Caki2 (cell line): ENCODE measurements at regions not wholly inside any gene's neighbourhood (a gene's known extent, or its start where the extent isn't known, plus 50 kb on each side); places are given as distances from the start of the nearest gene placed in this dataset.

Experiments used
- DNase-seq: peaks from one replicate; pipeline ENCODE4 v3.0.0-alpha.2; 2015; ENCODE audit warnings: low read depth
- in situ Hi-C: cut with HindIII; loops from 2 replicates; pipeline ENCODE4 v1.10.0; 2016; ENCODE audit warnings: low sequenced_read_pairs, low pct_unique_long_range_greater_than_20kb, mixed read lengths

DNA sequence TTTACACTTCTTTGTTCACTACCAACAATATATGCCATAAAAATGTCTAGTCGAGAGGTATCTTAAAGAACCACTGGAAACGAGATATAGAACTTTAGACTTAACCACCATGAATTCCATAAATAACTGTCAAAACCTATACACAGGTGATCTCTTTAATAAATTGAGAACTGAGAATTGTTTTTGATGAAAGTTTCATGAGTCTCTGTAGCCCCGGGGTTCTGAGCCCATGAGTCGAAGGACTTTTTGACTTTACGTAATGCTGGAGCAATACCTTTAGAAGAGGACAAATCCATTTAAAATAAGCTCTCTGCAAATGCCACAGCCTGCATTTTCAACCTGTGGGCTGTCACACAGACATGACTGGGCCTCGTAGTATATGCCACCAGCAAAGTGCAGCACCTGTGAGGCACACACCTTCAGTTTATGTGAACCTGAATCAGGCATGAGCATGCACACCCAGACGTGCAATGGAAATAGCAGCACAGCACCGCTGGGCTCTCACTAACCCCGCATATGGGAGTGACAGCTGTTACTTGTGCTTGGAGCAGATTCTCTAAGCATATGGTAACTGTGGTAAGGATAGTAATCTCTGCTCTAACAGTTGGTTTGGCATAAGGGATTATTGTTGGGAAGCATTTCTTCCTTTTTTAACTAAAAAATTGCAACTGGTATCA lies 383.2 kb downstream of the SOCS6 start:
- in situ Hi-C loops: no loop called here
- DNase-seq: no peak

DNA sequence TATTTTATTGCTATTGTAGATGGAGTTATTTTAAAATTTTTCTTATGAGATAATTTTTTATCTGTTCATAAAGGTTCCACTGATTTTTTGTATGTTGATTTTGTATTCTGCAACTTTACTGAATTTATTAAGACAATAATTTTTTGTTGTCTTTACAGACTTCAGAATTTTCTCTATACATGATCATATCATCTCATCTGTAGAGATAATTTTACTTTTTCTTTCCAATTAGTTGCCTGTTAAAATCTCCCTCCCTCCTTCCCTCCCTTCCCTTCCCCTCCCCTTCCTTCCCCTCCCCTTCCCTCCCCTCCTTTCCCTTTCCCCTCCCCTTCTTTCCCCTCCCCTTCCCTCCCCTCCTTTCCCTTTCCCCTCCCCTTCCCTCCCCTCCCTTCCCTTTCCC lies 378.1 kb downstream of the SOCS6 start:
- in situ Hi-C loops: no loop called here
- DNase-seq: no peak

DNA sequence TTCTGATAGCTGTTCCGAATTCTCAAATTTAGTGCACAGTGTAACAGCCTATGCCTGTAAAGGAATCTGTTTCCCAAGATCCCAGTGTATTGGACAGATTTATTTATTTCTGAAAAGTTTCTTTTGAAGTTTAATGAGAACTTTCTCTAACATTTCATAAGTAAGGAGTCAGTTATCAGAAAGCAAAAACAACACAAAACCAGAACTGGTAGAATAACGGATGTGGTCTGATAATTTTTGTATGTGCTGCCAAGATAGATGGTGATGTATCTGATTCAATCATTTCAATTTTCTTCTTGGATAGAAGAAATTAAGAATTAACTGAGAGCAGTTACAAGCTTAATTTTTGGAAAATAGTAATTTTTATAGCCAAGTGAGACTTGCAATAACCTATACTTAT lies 374.3 kb downstream of the SOCS6 start:
- in situ Hi-C loops: no loop called here
- DNase-seq: no peak

DNA sequence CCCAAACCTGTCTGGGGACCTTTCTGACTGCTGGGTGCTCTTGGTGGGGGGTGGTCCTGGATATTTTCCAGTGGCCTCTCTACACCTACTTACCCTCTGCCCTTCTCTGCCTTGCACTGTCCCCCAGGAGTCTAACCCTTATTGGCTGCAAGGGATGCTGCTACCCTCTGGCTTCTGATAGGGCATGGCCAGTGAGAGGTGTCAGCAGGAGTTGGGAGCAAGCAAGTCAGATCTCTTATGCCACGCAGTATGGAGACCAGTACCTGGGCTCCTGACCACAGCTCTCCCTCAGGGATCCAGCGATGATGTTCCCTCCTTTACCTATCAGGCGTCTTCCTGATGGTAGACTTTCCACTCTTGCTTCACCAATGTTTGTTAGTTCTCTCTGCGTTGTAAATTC lies 373.7 kb downstream of the SOCS6 start:
- DNase-seq: no peak
- in situ Hi-C loops: no loop called here

DNA sequence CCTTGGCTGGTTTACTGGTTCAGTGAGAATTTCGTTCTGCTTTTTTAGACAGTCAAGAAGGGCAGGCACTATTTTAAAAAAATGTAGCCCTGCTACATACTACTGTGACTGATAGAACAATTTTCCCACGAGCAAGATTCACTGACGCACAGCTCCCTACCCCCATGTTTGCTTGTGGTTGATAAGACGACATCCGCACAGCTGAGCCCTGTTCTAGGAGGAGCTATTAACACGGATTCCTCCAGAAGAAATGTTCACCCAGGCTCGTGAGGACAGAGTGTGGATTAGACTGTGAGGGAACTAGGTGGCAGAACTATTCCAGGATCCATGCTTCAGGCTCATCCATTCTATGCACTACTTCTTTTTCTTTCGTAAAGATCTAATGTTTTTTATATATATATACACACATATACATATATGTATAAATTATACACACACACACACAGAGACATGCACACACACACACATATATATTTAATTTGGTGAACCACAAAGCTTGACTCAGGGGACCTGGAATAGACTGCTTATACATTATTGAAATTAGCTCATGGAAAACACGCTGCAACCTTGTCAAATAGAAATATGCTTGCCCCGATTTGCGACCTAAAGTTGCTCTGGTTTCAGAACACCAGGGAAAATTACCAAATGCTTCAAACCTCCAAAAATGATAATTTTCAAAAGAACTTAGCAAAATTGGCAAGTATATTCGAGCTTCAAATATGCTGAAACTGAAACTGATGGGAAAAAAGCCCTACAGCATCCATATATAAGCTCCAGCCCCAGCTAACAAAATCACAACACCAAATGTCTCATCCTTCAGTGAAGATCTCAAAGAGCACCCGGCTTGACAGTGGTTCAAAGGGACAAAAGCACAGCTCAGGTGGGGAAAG lies 370.4 kb downstream of the SOCS6 start:
- in situ Hi-C loops: no loop called here
- DNase-seq: no peak

DNA sequence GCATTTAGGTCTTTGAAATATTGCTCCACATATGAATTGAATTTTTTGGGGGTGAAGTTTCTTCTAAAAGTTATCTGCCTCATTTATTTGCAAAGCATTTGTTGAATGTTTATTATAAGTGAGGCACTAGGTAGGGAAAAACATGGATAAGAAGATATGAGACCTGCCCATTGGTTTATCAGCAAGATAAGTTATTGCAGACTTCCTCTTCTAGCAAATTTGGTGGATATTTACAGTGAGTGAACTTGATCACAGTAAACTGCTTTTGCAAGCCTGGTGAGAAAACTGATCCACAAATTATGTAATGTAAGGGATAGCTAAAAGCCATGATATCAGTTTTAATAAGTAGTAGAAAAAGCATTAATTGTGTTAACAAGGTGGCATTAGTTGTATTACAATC lies 364.8 kb downstream of the SOCS6 start:
- DNase-seq: no peak
- in situ Hi-C loops: no loop called here

DNA sequence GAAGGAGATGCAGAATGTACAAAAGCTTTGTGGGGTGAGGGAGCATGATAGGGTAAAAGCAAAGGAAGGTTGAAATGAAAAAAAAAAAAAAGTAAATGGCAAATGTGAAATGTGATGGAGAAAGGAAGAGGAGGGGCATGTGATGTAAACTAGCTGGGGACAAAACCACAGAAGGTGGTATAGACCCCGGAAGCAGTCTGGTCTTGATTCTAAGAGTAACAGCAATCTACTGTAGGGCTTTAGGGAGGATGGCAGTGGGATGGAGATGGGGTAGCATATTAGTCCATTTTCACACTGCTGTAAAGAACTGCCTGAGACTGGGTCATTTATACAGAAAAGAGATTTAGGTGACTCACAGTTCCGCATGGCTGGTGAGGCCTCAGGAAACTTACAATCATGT lies 362.0 kb downstream of the SOCS6 start:
- in situ Hi-C loops: no loop called here
- no peak for DNase-seq

DNA sequence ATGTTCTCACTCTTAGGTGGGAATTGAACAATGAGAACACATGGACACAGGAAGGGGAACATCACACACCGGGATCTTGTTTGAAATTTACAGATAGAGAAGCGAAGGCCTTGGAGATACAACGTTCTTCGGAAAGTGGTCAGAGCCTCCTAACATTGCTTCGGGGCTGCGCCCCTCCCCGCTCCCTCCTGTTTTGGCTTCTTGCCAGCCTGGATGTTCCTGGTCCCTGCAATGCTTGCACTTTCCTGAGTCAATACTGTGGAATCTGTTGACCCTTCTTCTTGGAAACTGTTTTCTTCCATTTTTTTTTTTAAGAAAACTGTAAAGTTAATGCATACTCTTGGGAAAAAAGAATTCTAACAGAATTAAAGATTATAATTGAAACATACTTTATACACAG lies 360.8 kb downstream of the SOCS6 start:
- in situ Hi-C loops: no loop called here
- no peak for DNase-seq

DNA sequence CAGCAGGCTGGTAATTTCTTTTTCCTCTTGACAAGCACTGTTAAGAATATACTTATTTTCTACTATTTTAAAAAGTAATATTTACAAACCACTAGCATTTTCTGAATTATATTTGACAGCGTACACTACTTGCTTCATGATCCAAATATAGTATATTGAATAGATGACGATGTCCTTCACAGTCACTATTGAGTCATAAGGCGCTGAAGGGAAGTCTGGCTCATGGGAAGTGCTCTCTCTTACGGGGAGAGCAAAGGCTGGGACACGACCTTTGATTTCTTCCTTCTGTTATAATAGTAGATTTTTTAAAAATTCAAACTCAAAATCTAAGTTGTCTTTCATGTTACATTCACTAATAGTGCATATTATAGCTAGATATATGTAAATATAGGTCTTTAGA lies 357.1 kb downstream of the SOCS6 start:
- in situ Hi-C loops: no loop called here
- no peak for DNase-seq

DNA sequence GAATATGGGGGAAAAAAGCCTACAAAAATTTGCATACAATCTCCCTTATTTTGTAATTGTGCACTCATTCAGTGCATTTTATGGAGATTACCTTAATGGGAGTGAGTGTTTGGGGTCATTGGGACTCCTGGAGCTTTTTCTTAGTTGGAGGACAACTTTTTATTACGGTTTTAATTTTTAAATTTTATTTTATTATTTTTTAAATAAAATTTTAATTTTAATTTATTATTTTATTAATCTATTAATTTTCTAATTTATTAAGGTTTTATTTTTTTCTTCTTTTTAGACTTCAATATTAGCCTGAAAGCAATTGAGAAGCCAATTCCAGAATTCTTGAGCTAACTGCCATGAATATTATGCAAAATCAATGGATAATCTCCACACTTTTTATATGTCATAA lies 355.0 kb downstream of the SOCS6 start:
- DNase-seq: no peak
- in situ Hi-C loops: no loop called here

DNA sequence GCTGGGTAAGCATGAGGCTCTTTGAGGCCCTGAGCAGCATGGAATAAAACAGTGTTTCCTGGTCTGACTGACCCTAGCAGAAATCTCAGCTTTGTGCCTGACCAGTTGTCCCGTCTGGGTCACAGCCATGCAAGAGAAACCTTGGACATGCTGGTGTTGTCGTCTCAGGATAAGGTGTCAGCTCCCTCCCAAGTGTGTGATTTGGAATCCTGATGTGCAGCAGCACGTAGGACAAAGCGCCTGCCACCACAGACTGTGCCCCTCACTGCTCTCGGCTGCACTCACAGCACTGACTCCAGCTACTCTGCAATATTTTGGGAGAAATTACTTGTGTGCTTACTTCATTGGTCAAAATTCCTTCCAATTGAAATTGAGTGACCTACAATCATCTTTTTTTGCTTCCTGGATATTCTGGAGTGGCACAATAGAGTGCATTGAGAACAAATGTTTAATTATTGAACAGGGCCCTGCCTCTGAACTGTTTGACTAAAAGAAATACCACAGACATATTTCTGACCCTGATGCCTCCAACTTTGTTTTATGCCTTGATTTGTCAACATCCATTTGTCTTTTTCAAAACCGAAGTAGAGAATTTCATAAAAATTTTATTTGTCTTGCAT lies 352.4 kb downstream of the SOCS6 start:
- DNase-seq: no peak
- in situ Hi-C loops: no loop called here

DNA sequence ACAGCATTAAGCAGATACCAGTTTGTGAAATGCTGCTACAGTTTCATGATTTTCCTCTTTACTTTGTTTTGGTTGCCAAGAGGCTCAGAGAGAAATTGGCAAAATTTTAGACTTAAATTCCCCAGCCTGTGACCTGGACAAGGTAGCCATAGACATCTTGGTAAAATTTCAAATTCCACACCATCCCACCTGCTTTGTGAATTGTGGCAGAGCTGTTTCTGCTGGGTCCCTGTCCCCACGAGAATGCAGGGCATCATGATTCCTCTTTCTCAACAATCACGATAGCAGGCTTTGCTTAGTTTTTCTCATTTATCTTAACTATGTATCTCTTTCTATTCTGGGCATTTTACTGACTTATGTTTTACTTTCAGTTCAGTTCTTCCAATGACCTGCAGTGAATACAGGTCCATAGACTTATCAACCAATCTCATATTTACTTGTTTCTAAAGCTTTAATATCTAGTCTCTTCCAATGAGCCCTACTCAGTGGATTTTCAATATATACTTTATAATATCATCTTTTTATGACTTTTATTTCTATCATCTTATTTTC lies 351.6 kb downstream of the SOCS6 start:
- DNase-seq: no peak
- in situ Hi-C loops: no loop called here

DNA sequence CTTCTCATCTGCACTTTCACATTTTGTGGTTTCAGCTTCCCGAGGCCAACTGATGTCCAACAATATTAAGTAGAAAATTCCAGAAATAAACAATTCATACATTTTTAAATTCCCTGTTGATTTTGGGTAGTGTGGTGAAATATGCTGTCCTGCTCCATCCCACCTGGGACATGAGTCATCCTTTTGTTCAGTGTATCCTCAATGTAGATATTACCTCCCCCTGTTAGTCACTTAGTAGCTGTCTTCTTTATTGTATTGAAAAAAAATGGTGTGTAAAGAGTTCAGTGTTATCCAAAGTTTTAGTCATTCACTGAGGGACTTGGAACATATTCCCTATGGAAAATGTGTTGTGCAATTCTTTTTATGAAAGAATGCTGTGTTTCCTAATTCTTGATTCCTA lies 348.1 kb downstream of the SOCS6 start:
- in situ Hi-C loops: no loop called here
- DNase-seq: no peak

DNA sequence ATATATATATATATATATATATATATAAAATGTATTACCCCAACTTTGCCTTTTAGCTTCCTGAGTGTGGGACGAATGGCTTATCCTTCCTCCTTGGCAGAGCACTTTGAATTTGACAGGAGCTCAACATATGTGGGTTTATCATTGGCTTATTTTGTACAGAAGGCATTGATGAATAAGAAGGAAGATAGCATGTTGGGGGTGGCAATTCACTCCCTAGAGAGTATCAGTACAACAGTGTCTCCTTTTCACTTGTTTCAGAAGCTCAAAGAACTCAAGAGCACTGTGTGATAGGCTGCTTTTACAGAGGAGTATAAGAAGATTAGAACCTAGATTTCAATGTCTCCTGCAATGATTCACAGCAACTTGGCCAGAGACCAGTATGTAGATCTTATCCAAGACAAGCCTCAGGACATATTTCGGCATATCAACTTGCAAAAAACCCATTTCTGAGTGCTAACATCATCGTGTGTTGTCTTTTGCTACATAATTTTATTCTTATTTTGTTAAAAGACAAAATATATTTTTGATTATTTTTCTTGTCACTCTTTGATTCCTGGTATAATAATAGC lies 345.8 kb downstream of the SOCS6 start:
- DNase-seq: no peak
- in situ Hi-C loops: no loop called here

DNA sequence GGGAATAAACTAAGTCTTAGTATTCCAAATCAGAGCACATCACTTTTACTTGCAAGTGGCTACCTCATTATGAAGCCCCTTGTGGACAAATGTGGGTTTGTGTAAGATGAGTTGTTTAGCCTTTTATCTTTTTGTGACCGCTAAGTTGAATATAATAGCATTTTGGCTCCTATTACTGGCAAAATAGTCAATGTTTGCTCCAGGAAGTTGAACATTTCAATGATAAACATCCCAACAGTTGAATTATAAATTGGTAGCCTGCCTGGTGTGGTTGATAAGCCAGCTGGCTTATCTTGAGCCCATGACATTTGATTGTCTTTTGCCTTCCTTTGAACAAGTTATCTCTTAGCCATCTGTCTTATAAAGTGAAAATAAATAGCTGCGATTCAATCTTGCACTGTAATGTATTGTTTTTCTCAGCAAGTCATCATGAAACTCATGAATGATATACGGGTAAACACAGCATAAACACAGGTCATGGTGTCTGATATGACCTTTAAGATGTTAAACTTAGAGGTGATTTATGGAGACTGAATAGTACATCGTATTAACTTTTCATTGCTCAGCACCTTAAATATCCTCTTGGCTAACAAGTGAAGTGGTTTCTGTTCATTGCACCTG lies 338.4 kb downstream of the SOCS6 start:
- DNase-seq: no peak
- in situ Hi-C loops: no loop called here

DNA sequence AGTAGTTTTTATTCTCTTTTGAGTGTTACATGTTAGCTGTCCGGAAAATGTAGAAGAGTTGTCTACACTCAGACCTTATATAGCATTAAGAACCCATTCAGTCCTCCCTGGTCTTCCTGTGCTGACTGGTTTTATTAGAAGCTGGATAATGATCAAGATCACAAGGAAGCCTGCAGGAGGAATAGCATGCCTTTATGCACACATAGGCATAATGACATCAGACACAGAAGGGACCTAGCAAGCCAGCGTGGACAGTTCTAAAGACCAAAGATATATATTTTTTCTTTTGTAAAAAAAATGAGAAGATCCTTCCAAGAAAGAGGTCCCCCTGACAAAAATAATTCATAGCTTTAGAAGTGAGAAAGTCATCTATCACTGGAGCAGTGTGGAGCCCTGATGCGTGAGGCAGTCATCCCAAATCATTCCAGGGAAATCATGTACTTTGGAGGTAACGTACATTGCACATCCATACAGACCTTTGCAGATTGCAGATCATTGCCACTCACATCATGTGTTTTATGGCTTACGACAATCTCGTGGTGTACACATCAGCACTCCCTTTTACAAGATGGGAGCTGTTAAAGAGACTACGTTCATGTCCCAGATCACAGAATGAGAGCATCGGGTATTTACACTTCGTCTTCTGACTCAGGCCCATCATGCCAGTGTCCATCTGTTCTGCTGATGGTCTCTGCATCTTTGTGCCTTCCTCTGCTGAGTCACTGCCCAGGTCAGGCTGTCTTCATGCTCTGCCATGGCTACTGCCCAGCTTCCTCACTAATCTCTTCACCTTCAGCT lies 334.0 kb downstream of the SOCS6 start:
- no peak for DNase-seq
- in situ Hi-C loops: no loop called here

DNA sequence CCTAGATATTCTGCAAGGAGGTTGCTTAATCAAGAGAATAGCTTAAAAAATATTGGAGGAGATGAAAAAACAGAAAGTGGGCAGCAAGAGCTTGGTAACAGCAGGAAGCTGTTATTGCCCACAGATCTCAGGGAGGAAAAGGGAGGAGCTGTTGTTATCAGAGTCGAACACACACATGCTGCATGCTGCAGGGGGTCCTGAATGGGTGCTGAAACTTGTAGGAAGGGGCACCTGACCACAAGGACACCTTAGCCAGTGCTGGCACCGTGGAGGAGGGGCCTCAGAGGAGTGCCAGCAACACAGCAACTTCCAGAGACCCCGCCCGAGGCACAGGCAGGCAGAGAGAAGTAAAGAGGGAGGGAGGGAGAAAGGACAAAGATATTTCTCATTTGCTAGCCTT lies 332.9 kb downstream of the SOCS6 start:
- DNase-seq: no peak
- in situ Hi-C loops: no loop called here
